Glutamatergic neuron (in vitro differentiated cells): ENCODE measurements at regions not wholly inside any gene's neighbourhood (a gene's known extent, or its start where the extent isn't known, plus 50 kb on each side); places are given as distances from the start of the nearest gene placed in this dataset.
"Not testable (repeated sequence)": the region's sequence is repeated elsewhere in the genome, so short reads cannot be mapped to it uniquely, and the experiment has no call there.

ENCODE experiments used
- DNase-seq: peaks from one replicate; pipeline ENCODE4 v3.0.0; 2022
- H3K27ac Mint-ChIP-seq: one replicate; pipeline ENCODE4 v1.8.0; 2020; ENCODE audit warnings: mild to moderate bottlenecking, mixed read lengths, inconsistent platforms; ENCODE audit not compliant: unreplicated experiment
- H3K27me3 Mint-ChIP-seq: one replicate; pipeline ENCODE4 v1.8.0; 2020; ENCODE audit warnings: mild to moderate bottlenecking, moderate library complexity, mixed read lengths, inconsistent platforms; ENCODE audit not compliant: unreplicated experiment
- H3K36me3 Mint-ChIP-seq: one replicate; pipeline ENCODE4 v1.8.0; 2020; ENCODE audit warnings: mild to moderate bottlenecking, mixed read lengths, inconsistent platforms; ENCODE audit not compliant: unreplicated experiment
- H3K4me1 Mint-ChIP-seq: one replicate; pipeline ENCODE4 v1.8.0; 2020; ENCODE audit warnings: mild to moderate bottlenecking, low read depth, mixed read lengths, inconsistent platforms; ENCODE audit not compliant: unreplicated experiment
- H3K4me3 Mint-ChIP-seq: one replicate; pipeline ENCODE4 v1.8.0; 2020; ENCODE audit warnings: mild to moderate bottlenecking, mixed read lengths, inconsistent platforms; ENCODE audit not compliant: unreplicated experiment
- H3K9me3 Mint-ChIP-seq: one replicate; pipeline ENCODE4 v1.8.0; 2020; ENCODE audit warnings: mild to moderate bottlenecking, moderate library complexity, mixed read lengths, inconsistent platforms; ENCODE audit not compliant: unreplicated experiment
- TF ChIP-seq, protein P1 (sequence below): fragments of 200-600 bp; sonication (generic); IDR thresholded peaks from one replicate; pipeline ENCODE4 v1.5.0; 2021; ENCODE audit not compliant: partially characterized antibody, unreplicated experiment

DNA sequence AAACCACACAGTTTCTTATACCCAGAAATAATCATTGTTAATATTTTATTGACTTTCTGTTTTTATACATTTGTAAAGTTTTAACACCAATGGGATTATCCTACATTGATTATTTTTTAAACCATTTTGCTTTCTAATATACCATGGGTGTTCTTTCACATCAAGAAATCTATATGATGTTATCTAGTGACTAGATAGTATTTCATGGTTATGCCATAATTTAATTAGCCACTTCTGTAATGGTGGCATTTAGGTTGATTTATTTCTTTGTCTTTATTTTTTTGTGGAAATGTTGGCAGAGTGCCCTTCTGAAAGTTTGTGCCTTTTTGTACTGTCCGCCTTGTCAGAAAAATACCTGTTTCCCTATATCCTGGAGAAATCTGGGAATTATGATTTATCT, 193.3 kb downstream of the CEP135 start:
- H3K4me1 Mint-ChIP-seq, result peaks cover 21% of the 10 kb centered on the region

DNA sequence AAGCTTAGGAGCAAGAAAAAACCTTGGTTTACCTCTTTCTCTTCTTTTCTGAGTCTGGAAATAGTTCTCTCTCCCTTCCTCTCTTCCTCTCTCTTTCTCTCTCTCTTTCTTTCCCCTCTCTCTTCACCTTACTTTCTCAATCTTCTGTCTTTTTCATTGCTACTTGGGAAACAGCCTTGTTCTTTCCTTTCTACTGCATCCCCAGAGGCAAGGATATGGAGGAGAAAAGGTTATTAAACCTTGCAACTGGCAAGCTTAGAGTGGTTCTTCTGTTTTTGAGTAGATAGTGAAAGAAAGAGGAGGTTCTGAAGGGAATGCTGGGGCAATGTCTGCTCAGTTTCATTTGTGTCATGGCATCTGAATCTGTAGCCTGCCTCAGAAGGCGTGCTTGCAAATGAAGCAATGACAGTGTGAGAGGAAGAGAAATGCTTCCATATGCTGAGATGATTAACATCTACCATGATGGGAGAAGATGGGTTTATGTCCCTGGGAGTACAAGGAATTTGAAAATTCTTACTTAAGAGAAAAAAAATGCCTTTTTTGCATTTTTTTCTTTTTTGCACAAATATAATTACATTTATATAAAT, 190.6 kb downstream of the CEP135 start:
- Mint-ChIP-seq H3K27ac (peak overlapping the region; percentile 4), H3K4me1 (peaks cover 16% of the 10 kb centered on the region), H3K36me3 (no peaks in the 10 kb centered on the region), H3K4me3 (no peak overlapping the region), H3K27me3 (no peaks in the 10 kb centered on the region), H3K9me3 (peaks cover 2% of the 10 kb centered on the region)
- TF ChIP-seq, protein P1, sequence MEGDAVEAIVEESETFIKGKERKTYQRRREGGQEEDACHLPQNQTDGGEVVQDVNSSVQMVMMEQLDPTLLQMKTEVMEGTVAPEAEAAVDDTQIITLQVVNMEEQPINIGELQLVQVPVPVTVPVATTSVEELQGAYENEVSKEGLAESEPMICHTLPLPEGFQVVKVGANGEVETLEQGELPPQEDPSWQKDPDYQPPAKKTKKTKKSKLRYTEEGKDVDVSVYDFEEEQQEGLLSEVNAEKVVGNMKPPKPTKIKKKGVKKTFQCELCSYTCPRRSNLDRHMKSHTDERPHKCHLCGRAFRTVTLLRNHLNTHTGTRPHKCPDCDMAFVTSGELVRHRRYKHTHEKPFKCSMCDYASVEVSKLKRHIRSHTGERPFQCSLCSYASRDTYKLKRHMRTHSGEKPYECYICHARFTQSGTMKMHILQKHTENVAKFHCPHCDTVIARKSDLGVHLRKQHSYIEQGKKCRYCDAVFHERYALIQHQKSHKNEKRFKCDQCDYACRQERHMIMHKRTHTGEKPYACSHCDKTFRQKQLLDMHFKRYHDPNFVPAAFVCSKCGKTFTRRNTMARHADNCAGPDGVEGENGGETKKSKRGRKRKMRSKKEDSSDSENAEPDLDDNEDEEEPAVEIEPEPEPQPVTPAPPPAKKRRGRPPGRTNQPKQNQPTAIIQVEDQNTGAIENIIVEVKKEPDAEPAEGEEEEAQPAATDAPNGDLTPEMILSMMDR, result no peak
- DNase-seq, result no peak

More for the DNA sequence above, 193.3 kb downstream of the CEP135 start:
- Mint-ChIP-seq H3K27me3 (no peaks in the 10 kb centered on the region), H3K36me3 (no peaks in the 10 kb centered on the region), H3K9me3 (peaks cover 4% of the 10 kb centered on the region), H3K4me3 (no peak overlapping the region), H3K27ac (no peak overlapping the region)
- DNase-seq, result no peak
- TF ChIP-seq, protein P1, result no peak

DNA sequence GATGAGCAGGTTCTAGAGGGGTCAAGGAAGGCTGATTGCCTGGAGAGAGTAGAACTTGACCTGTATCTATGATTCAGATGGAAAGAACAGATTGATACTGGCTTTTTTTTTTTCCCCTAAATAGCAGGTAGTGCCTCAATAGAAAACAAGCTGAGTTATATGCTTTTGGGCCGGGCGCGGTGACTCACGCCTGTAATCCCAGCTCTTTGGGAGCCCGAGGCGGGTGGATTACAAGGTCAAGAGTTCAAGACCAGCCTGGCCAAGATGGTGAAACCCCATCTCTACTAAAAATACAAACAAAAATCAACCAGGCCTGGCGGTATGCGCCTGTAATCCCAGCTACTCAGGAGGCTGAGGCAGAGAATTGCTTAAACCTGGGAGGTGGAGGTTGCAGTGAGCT, 186.1 kb downstream of the CEP135 start:
- not testable (repeated sequence) for H3K9me3 Mint-ChIP-seq, H3K27ac Mint-ChIP-seq

DNA sequence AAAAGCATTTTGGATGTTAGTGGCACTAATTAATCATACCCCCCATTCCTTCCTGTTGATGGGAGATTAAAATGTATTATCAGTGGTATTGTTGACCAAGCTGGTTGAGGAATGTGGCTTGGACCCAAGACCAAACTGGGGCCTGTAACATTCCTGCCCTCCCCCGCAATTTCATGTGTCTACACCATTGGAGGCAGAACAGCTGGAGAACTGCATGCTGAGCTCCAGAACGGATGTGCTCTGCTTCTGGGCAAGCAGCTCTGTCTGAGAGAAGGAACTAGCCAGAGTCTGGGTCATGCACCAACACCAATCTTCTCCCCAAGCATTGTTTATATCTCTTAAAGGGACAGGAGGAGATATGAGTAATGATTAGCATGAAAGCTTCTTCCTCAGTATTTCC, 185.5 kb downstream of the CEP135 start:
- Mint-ChIP-seq H3K36me3 (no peaks in the 10 kb centered on the region), H3K27ac (no peak overlapping the region), H3K4me3 (no peak overlapping the region), H3K27me3 (no peaks in the 10 kb centered on the region), H3K4me1 (peaks cover 30% of the 10 kb centered on the region), H3K9me3 (peaks cover 8% of the 10 kb centered on the region)
- TF ChIP-seq, protein P1, result no peak
- no peak for DNase-seq

More for the DNA sequence above, 186.1 kb downstream of the CEP135 start:
- H3K4me1 Mint-ChIP-seq, result peaks cover 30% of the 10 kb centered on the region
- not testable (repeated sequence) for H3K4me3 Mint-ChIP-seq, H3K36me3 Mint-ChIP-seq, DNase-seq, H3K27me3 Mint-ChIP-seq

GRCh38 chr4:56132835-56133234, 184.1 kb downstream of the CEP135 start:
- Mint-ChIP-seq H3K9me3 (peaks cover 8% of the 10 kb centered on the region), H3K27ac (no peak overlapping the region), H3K36me3 (no peaks in the 10 kb centered on the region), H3K4me3 (no peak overlapping the region), H3K4me1 (peaks cover 31% of the 10 kb centered on the region), H3K27me3 (no peaks in the 10 kb centered on the region)
- TF ChIP-seq, protein P1, result no peak
- DNase-seq, result no peak

DNA sequence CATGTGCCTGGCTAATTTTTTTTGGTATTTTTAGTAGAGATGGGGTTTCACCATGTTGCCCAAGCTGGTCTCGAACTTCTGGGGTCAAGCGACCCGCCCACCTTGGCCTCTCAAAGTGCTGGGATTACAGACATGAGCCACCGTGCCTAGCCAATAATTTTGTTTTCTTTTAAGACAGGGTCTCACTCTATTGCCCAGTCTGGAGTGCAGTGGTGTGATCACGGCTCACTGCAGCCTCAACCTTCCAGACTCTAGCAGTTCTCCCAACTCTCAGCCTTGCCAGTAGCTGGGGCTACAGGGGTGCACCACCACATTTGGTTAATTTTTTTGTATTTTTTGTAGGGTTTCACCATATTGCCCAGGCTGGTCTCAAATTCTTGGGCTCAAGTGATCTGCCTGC, 183.4 kb downstream of the CEP135 start:
- H3K4me1 Mint-ChIP-seq, result peaks cover 36% of the 10 kb centered on the region
- H3K36me3 Mint-ChIP-seq, H3K27me3 Mint-ChIP-seq, H3K4me3 Mint-ChIP-seq, DNase-seq, H3K9me3 Mint-ChIP-seq: not testable (repeated sequence)
- H3K27ac Mint-ChIP-seq, result peak overlapping the region; percentile 5
